Ammon's horn (tissue), 1 donor: ENCODE measurements at regions not wholly inside any gene's neighbourhood (a gene's known extent, or its start where the extent isn't known, plus 50 kb on each side); places are given as distances from the start of the nearest gene placed in this dataset.

ENCODE experiments used
- DNase-seq: peaks from one replicate; pipeline ENCODE4 v3.0.0-alpha.2; 2016; ENCODE audit warnings: low spot score

DNA sequence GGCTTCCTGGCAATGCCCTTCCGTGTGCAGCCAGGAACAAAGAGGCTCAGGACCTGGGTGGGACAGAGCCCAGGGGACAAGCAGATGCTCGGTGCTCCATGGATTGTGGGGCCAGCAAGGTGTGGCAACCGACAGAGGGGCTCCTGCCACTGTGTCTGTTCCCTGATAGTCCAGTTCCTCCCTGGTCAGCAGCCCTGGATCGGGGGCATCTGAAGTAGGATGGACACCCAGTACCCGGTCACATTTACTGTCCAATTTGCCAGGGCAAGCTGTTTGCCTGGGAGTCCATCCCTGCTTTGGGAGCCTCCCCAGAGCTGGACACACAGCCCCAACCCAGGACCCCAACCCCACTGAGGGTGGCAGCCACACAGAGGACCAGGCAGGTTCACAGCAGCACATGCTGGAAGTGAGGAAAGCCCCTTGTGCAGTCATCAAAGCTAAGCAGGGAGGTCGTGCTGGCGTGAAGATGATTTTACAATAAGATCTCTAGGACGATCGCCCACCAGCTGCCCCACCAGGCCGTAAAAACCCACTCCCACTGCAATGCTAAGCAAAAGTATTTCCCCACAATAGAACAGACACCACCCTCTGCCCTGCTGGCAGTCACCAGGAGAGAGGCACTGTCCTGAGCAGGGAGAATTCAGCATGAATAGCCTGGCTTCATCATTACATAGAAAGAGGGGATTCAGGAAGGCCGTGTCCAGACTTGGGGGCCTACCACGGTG is 141.7 kb downstream of the NDUFA10 start:
- DNase-seq, result no peak

GRCh38 chr2:239882781-239883180 is 142.4 kb downstream of the NDUFA10 start:
- DNase-seq, result no peak

GRCh38 chr2:239882331-239882732 is 142.8 kb downstream of the NDUFA10 start:
- peak; percentile 50 for DNase-seq

DNA sequence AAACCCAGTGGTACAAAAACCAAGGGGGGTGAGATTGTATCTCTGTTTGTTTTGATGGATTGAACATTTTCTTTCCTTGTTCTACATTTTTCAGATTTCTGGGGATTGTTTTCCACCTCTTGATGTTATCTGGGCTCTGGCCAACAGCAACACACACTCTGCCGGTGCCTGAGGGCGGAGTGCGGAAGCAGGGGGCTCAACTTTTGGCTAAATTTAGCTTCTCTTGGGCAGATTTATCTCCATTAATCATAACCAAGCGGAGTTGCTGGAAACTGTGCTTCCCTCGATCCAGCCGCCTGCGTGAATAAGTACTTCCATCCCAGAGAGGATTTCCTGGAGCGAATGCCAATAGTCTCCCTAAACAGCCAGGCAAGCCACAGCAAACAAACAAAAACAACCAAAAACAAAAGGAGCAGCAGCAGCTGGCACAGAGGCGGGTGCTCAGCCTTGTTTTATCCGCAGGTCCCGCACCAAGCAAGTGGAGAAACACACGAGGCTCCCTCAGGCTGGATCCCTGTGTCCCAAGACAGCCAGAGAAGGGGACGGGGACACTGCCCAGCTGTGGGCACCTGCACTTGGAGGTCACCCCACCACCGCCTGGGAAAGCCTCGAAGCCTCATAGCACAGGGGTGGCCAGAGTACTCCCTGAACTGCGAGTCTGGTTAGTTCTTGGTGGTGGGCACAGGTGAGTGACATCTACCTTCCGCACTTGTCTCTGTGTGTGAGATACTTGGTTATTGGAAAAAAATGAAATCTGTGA is 143.4 kb downstream of the NDUFA10 start:
- DNase-seq, result peak; percentile 22

GRCh38 chr2:239881031-239881471 is 144.1 kb downstream of the NDUFA10 start:
- DNase-seq, result no peak

- DNase-seq, result no peak
Measured at GRCh38 chr2:239880396-239880795, 144.7 kb downstream of the NDUFA10 start.

- no peak for DNase-seq
Measured at GRCh38 chr2:239879423-239880084, 145.6 kb downstream of the NDUFA10 start.

DNA sequence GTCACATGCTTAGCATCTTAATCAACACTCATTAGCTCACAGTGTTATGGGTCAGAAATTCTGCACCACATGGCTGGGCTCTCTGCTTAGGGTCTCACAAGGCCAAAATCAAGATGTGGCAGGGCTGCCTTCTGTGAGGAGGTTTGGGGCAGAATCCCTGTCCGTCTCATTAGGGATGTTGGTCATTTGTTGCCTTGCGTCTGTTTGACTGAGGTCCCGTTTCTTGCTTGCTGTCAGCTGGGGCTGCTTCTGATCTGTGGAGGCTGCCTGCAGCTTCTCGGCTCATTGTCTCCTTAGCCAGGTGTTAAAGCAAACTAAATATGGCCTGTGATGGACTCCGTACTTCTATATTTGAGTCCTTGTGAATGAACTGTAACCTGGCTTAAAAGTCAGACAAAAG is 146.5 kb downstream of the NDUFA10 start:
- no peak for DNase-seq

DNA sequence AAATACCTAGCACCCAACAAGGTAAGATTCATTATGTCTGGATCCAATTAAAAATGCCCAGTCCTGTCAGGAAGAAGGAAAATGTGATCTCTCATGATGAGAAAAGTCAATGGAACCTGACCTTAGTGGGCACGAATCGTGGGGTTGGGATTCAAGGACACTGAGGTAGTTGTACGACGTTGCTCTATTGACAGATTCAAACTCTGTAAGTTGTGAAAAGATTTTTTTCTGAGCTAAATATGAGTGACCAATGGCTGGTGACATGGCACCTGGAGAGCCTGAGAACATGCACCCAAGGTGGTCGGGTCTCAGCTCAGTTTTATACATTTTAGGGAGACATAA is 148.2 kb downstream of the NDUFA10 start:
- DNase-seq, result no peak

GRCh38 chr2:239876271-239876947 is 148.7 kb downstream of the NDUFA10 start:
- no peak for DNase-seq

GRCh38 chr2:239874636-239875356 is 150.3 kb downstream of the NDUFA10 start:
- no peak for DNase-seq

DNA sequence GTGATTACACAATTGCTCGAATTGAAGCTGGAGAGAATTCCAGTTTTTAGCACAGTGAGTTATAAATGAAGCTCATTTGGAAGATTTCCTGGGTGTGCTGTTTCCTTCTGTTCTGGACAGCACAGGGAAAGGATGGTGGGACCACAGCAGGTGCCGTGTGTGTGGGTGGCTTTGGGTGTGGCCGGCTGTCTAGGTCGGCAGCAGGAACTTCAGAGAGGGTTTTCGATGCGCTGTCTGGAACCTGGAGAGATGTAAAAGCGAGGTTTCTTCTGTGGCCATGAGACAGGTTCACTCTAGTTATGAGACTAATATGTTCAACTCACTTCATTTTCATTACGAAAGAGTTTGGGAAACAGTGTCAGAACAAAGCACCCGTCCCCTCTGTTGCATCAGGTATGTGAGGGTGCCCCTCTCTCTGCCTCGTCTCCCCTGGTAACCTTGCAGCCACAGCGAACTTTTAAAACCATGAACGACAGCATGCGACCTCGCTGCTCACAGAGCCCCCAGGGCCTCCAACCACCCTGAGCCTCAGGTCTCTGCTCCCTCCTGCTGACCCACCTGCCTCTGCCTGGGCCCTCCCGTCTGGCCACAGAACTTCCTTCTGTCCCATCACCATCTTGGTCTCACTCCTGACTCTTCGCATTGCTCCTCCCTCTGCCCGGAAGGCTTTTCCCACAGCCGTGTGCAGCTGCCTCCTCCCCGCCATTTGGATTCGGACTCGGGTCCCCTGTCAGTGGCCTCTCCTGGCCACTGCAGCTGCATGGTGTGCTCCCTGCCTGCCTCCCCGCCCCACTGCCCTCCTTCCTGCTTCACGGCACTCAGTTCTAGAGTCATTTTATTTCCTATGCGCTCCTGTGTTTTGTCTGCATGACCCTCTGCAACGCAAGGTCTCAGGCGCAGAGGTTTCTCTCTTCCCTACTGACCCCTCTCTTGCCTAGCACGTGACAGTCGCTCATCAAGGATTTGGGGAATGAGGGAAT is 151.2 kb downstream of the NDUFA10 start:
- DNase-seq, result peak; percentile 31

DNA sequence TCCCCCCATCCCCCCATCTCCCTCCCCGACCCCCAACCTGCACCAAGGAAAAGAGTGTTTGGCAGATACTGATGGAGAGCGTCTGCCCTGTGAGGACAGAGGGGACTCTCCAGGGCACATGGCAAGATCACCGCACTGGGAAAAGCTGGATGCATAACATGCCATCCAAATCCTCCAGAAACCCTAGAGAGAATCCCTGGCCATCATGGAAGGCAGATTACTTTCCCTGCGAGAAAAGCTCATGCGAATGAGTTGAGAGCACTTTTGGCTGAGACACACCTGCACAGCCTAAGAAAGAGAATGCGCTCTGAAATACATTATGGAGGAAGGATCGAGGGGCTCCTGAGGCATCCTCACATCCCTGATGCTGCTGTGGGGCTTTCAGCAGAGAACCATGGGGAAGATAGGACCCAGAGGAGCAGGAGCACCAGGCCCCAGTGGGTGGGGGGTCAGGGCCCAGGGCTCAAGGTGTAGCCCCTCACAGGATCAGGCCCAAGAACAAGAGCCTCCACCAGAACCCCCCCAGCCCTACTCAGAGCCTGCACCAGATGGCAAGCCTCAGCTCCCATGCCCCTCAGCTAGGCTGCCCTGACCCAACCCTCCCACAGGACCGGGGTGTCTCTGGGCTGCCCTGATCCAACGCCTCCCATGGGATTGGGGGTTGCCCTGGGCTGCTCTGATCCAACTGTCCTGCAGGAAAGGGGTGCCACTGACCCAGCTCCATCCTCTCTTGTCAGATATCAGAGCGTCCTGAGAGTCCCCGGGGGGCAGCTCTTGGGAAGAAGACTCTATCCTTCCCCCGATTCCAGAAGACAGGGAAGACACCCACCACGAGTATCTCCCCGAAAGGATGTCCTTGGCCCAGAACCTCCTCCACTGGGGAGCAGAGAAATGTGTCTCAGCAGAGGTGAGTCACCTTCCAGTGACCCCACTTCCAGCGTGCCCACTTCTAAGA is 153.4 kb downstream of the NDUFA10 start:
- DNase-seq, result no peak

DNA sequence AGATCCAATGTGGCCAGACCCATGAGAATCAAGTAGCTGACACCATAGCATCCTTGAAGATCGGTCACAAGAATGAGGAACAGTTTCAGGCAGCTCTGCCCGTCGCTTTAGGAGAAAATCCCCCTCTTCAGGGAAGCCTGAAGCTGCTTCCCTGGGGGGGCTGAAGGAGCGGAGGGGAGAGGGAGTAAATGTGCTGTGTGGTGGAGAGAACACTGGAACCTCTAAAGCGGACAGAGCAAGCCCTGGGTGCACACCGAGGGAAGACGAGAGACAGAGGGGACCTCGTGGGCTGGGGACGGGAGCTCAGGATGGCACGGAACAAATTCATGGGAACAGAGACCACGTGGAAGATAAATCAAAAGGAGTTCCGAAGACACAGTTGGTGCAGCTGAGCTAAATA is 154.3 kb downstream of the NDUFA10 start:
- no peak for DNase-seq

- no peak for DNase-seq
Measured at GRCh38 chr2:239870276-239870675, 154.9 kb downstream of the NDUFA10 start.

DNA sequence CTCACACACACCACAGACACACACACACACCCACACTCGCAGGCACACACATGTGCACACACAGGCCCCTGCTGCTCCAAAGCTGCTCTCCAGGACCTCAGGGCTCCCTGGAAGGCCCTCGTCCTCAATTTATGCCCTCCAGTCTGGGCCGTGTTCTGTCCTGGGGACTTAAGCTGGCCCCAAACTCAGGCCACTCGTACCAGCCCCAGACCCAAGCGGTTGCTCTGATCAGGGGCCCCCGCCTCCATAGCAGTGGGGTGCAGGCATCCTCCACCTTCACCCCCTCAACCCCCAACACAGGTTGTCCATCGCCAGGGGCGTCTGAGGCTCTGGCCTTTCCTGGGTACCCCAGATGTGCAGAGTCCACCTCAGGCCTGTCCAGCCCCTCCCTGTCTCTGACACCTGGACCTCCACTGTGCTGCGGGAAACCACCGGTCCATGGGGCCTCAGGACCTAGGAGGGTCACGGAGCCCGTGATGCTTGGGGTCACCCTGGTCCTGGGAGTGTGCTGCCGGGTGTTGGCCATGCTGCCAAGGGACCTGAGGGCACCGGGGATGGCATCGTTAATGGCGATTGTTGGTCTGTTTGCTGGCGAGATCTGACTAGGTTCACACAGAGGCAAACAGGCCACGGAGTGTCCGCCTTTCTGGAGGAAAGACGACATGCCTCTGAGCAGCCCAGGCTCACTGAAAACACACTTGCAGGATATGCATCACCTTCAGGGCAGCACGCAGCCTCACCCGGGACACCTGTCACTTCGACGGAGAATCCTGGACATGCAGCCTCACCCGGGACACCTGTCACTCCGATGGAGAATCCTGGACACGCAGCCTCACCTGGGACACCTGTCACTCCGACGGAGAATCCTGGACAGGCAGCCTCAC is 155.6 kb downstream of the NDUFA10 start:
- no peak for DNase-seq

- DNase-seq, result no peak
Measured at GRCh38 chr2:239868556-239869181, 156.5 kb downstream of the NDUFA10 start.

DNA sequence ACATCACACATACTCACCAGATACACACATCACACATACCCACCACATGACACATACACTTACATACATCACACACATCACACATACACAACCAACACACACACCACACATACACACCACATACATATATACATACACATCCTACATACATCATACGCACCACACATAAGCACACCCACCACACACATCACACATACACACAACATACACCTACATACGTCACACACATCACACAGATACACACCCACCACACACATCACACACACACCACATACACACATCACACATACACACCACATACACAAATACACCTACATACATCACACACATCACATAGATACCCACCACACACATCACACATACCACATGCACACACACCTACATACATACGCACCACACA is 158.4 kb downstream of the NDUFA10 start:
- no peak for DNase-seq
